Peyer's patch (tissue), 4 donors: ENCODE measurements at regions not wholly inside any gene's neighbourhood (a gene's known extent, or its start where the extent isn't known, plus 50 kb on each side); places are given as distances from the start of the nearest gene placed in this dataset.

Experiments
- DNase-seq, 3 donors: peaks; one replicate each; pipeline ENCODE4 v3.0.0-alpha.2; 2017 to 2019
- H3K27ac ChIP-seq, 4 donors: fragments of 200-600 bp; sonication (generic); one replicate each; pipeline ENCODE4 v1.5.1; 2016 to 2019
- H3K27me3 ChIP-seq, 2 donors: fragments of 200-600 bp; sonication (generic); one replicate each; pipeline ENCODE4 v1.5.1; 2019
- H3K36me3 ChIP-seq, 3 donors: fragments of 200-600 bp; sonication (generic); one replicate each; pipeline ENCODE4 v1.5.1; 2016 to 2019
- H3K4me1 ChIP-seq, 4 donors: fragments of 200-600 bp; sonication (generic); one replicate each; pipeline ENCODE4 v1.5.1; 2016 to 2019
- H3K4me3 ChIP-seq, 4 donors: fragments of 200-600 bp; sonication (generic); 1 replicate in 3 of 4; 2 replicates in 1 of 4; pipeline ENCODE4 v1.5.1; 2016 to 2019; ENCODE audit warnings: mild to moderate bottlenecking in 1 of 4
- H3K9me3 ChIP-seq, 4 donors: fragments of 200-600 bp; sonication (generic); one replicate each; pipeline ENCODE4 v1.5.1; 2016 to 2019; ENCODE audit warnings: mild to moderate bottlenecking in 1 of 4
- CTCF ChIP-seq, 6 experiments: fragments of 450-650 bp in 4 of 6; fragments of 200-600 bp in 2 of 6; sonication (generic) in 1 of 6; IDR thresholded peaks; one replicate each; pipeline ENCODE4 v1.5.1; 2017 to 2019; ENCODE audit warnings: antibody characterized with exemption in 6 of 6, mild to moderate bottlenecking in 3 of 6, moderate library complexity in 1 of 6
- POLR2A ChIP-seq, 2 donors: fragments of 450-650 bp; IDR thresholded peaks; one replicate each; pipeline ENCODE4 v1.5.1; 2017; ENCODE audit warnings: antibody characterized with exemption in 2 of 2, mild to moderate bottlenecking in 2 of 2, moderate library complexity in 2 of 2

- Histone ChIP-seq H3K4me1 (no peaks in the 10 kb centered on the region), H3K9me3 (no peaks in the 10 kb centered on the region), H3K36me3 (no peaks in the 10 kb centered on the region), H3K27ac (no peak overlapping the region), H3K4me3 (no peak overlapping the region), H3K27me3 (no peaks in the 10 kb centered on the region)
- no peak for TF ChIP-seq POLR2A (IDR thresholded peaks at IDR 0.05)
- no peak for TF ChIP-seq CTCF (IDR thresholded peaks at IDR 0.05)
- no peak for DNase-seq
These were observed 101.3 kb upstream of the SKAP2 start for GRCh38 chr7:26965724-26966123.

GRCh38 chr7:26964156-26964808 is 99.9 kb upstream of the SKAP2 start:
- H3K36me3 ChIP-seq = no peaks in the 10 kb centered on the region
- H3K4me1 ChIP-seq = no peaks in the 10 kb centered on the region
- TF ChIP-seq POLR2A (IDR thresholded peaks at IDR 0.05) (no peak), CTCF (IDR thresholded peaks at IDR 0.05) (no peak)
- no peak for DNase-seq
- H3K9me3 ChIP-seq = no peaks in the 10 kb centered on the region
- H3K27me3 ChIP-seq = no peaks in the 10 kb centered on the region
- H3K4me3 ChIP-seq = no peak overlapping the region
- no peak overlapping the region for H3K27ac ChIP-seq

- Histone ChIP-seq H3K9me3 (no peaks in the 10 kb centered on the region), H3K4me1 (no peaks in the 10 kb centered on the region), H3K36me3 (no peaks in the 10 kb centered on the region), H3K27ac (no peak overlapping the region), H3K4me3 (no peak overlapping the region), H3K27me3 (no peaks in the 10 kb centered on the region)
- TF ChIP-seq CTCF (IDR thresholded peaks at IDR 0.05) (no peak), POLR2A (IDR thresholded peaks at IDR 0.05) (no peak)
- no peak for DNase-seq
These were observed 94.9 kb upstream of the SKAP2 start for GRCh38 chr7:26959290-26959689.

- no peaks in the 10 kb centered on the region for H3K36me3 ChIP-seq
- H3K9me3 ChIP-seq = no peaks in the 10 kb centered on the region
- H3K27me3 ChIP-seq = no peaks in the 10 kb centered on the region
- no peak overlapping the region for H3K4me3 ChIP-seq
- peak in 1 of 3 donors; percentile 51 for DNase-seq
- H3K27ac ChIP-seq = no peak overlapping the region
- H3K4me1 ChIP-seq = no peaks in the 10 kb centered on the region
- TF ChIP-seq CTCF (IDR thresholded peaks at IDR 0.05) (no peak), POLR2A (IDR thresholded peaks at IDR 0.05) (no peak)
These were observed 94.4 kb upstream of the SKAP2 start for GRCh38 chr7:26958834-26959233.

- H3K9me3 ChIP-seq = no peaks in the 10 kb centered on the region
- H3K4me3 ChIP-seq = no peak overlapping the region
- H3K36me3 ChIP-seq = no peaks in the 10 kb centered on the region
- no peak for TF ChIP-seq CTCF (IDR thresholded peaks at IDR 0.05)
- no peaks in the 10 kb centered on the region for H3K4me1 ChIP-seq
- no peak overlapping the region for H3K27ac ChIP-seq
- H3K27me3 ChIP-seq = no peaks in the 10 kb centered on the region
- no peak for DNase-seq
These were observed 91.1 kb upstream of the SKAP2 start for GRCh38 chr7:26955516-26955915.

- Histone ChIP-seq H3K36me3 (no peaks in the 10 kb centered on the region), H3K27ac (no peak overlapping the region), H3K4me1 (no peaks in the 10 kb centered on the region), H3K4me3 (no peak overlapping the region), H3K27me3 (no peaks in the 10 kb centered on the region), H3K9me3 (no peaks in the 10 kb centered on the region)
- no peak for DNase-seq
- TF ChIP-seq CTCF (IDR thresholded peaks at IDR 0.05) (no peak), POLR2A (IDR thresholded peaks at IDR 0.05) (no peak)
These were observed 90.6 kb upstream of the SKAP2 start for GRCh38 chr7:26954951-26955350.
